PC-9 (cell line): ENCODE measurements at regions not wholly inside any gene's neighbourhood (a gene's known extent, or its start where the extent isn't known, plus 50 kb on each side); places are given as distances from the start of the nearest gene placed in this dataset.

Experiments used
- BruUV-seq: library from RNA; stranded (reverse); fragments of 400-500 nt; replicated peaks from 2 replicates; lab custom pipeline; 2021; lab: Mats Ljungman, UMichigan
- CTCF ChIA-PET: fragments of 300-600 bp; sonication (Branson Sonifier 250); formaldehyde crosslinking; loops from one replicate; lab custom pipeline; 2022; ENCODE audit warnings: antibody characterized with exemption; lab: Charles Lee
- POLR2A ChIA-PET: fragments of 300-600 bp; sonication (Branson Sonifier 250); formaldehyde crosslinking; loops from one replicate; lab custom pipeline; 2022; ENCODE audit warnings: antibody characterized with exemption; ENCODE audit not compliant: unreplicated experiment; lab: Charles Lee
- DNase-seq, 2 experiments: peaks; one replicate each; pipeline versions ENCODE4 v3.0.0 to v3.0.0-alpha.2; 2015 to 2022; ENCODE audit warnings: mixed read lengths in 1 of 2
- H2AFZ ChIP-seq: fragments of 200-600 bp; sonication (generic); 2 replicates; pipeline ENCODE4 v1.8.1; 2017; ENCODE audit warnings: antibody characterized with exemption
- H3F3A ChIP-seq: fragments of 200-600 bp; sonication (generic); 2 replicates; pipeline ENCODE4 v1.8.1; 2017; ENCODE audit warnings: antibody characterized with exemption, mild to moderate bottlenecking, low read depth; ENCODE audit not compliant: insufficient read depth
- H3K27ac ChIP-seq: fragments of 200-600 bp; sonication (generic); 2 replicates; pipeline ENCODE4 v1.6.1; 2016; ENCODE audit warnings: mixed run types
- H3K27me3 ChIP-seq: fragments of 200-600 bp; sonication (generic); 2 replicates; pipeline ENCODE4 v1.6.1; 2016; ENCODE audit warnings: low read depth, mixed run types; ENCODE audit not compliant: insufficient read depth
- H3K36me3 ChIP-seq: fragments of 200-600 bp; sonication (generic); 2 replicates; pipeline ENCODE4 v1.6.1; 2016; ENCODE audit warnings: low read depth, mixed run types
- H3K4me1 ChIP-seq: fragments of 200-600 bp; sonication (generic); replicated peaks from 2 replicates; pipeline ENCODE4 v1.6.1; 2016; ENCODE audit warnings: mixed run types; ENCODE audit not compliant: insufficient read depth
- H3K4me2 ChIP-seq: fragments of 200-600 bp; sonication (generic); 2 replicates; pipeline ENCODE4 v1.6.1; 2017; ENCODE audit warnings: mixed run types
- H3K4me3 ChIP-seq: fragments of 200-600 bp; sonication (generic); 2 replicates; pipeline ENCODE4 v1.6.1; 2016; ENCODE audit warnings: mixed run types
- H3K79me2 ChIP-seq: fragments of 200-600 bp; sonication (generic); 2 replicates; pipeline ENCODE4 v1.6.1; 2017; ENCODE audit warnings: low read depth, mixed run types
- H3K9me2 ChIP-seq: fragments of 200-600 bp; sonication (generic); 2 replicates; pipeline ENCODE4 v1.8.1; 2017; ENCODE audit warnings: mild to moderate bottlenecking; ENCODE audit not compliant: insufficient read depth
- H3K9me3 ChIP-seq: fragments of 200-600 bp; sonication (generic); 2 replicates; pipeline ENCODE4 v1.8.1; 2016; ENCODE audit warnings: low read depth; ENCODE audit not compliant: insufficient read depth
- H4K20me1 ChIP-seq: fragments of 200-600 bp; sonication (generic); 2 replicates; pipeline ENCODE4 v1.8.1; 2017; ENCODE audit not compliant: insufficient read depth
- CTCF ChIP-seq: fragments of 200-600 bp; sonication (generic); conservative IDR thresholded peaks from 2 replicates; pipeline ENCODE4 v1.6.1; 2017; ENCODE audit warnings: mixed run types, antibody characterized with exemption, mild to moderate bottlenecking, moderate library complexity
- EZH2 ChIP-seq: fragments of 200-600 bp; sonication (generic); IDR thresholded peaks from 2 replicates; pipeline ENCODE4 v1.8.0; 2017; ENCODE audit warnings: antibody characterized with exemption, low read depth
- intact Hi-C: fragments of 100-400 bp; cut with micrococcal nuclease; formaldehyde crosslinking; loops from one replicate; pipeline ENCODE4 v1.10.0; 2022; ENCODE audit not compliant: unreplicated experiment

GRCh38 chr4:129561280-129561679 lies 465.3 kb downstream of the C4orf33 start:
- Histone ChIP-seq H3K27me3 (no peaks in the 10 kb centered on the region), H3K36me3 (no peaks in the 10 kb centered on the region), H3K79me2 (no peaks in the 10 kb centered on the region), H3K4me3 (no peak overlapping the region), H4K20me1 (no peaks in the 10 kb centered on the region), H3K9me2 (no peaks in the 10 kb centered on the region), H3K9me3 (no peaks in the 10 kb centered on the region), H3K27ac (no peak overlapping the region), H3F3A (no peaks in the 10 kb centered on the region), H3K4me1 (no peaks in the 10 kb centered on the region), H3K4me2 (no peak overlapping the region), H2AFZ (no peak overlapping the region)
- intact Hi-C loops: no loop called here
- no TSS peak for BruUV-seq
- CTCF ChIA-PET: no interaction called here
- POLR2A ChIA-PET: no interaction called here
- no peak for DNase-seq
- TF ChIP-seq CTCF (no peak), EZH2 (no peak)

- H3K79me2 ChIP-seq: no peaks in the 10 kb centered on the region
- DNase-seq: no peak
- H3K9me2 ChIP-seq: no peaks in the 10 kb centered on the region
- CTCF ChIA-PET: no interaction called here
- no peak overlapping the region for H2AFZ ChIP-seq
- POLR2A ChIA-PET: no interaction called here
- no peaks in the 10 kb centered on the region for H3K27me3 ChIP-seq
- intact Hi-C loops: no loop called here
- TF ChIP-seq CTCF (no peak), EZH2 (no peak)
- H3K4me3 ChIP-seq: no peak overlapping the region
- no peaks in the 10 kb centered on the region for H3K4me1 ChIP-seq
- H3K27ac ChIP-seq: no peak overlapping the region
- H3F3A ChIP-seq: no peaks in the 10 kb centered on the region
- no peaks in the 10 kb centered on the region for H4K20me1 ChIP-seq
- BruUV-seq: no TSS peak
- no peaks in the 10 kb centered on the region for H3K9me3 ChIP-seq
- H3K36me3 ChIP-seq: no peaks in the 10 kb centered on the region
- H3K4me2 ChIP-seq: no peak overlapping the region
Observed at GRCh38 chr4:129561886-129562671, 466.1 kb downstream of the C4orf33 start.

GRCh38 chr4:129565214-129565613 lies 469.3 kb downstream of the C4orf33 start:
- no peak overlapping the region for H3K4me2 ChIP-seq
- BruUV-seq: no TSS peak
- no peak for TF ChIP-seq CTCF
- no peak for TF ChIP-seq EZH2
- H4K20me1 ChIP-seq: no peaks in the 10 kb centered on the region
- no peak overlapping the region for H2AFZ ChIP-seq
- H3K9me2 ChIP-seq: no peaks in the 10 kb centered on the region
- H3K9me3 ChIP-seq: no peaks in the 10 kb centered on the region
- ChIA-PET CTCF (no interaction called here), POLR2A (no interaction called here)
- H3K36me3 ChIP-seq: no peaks in the 10 kb centered on the region
- H3K79me2 ChIP-seq: no peaks in the 10 kb centered on the region
- H3K27me3 ChIP-seq: no peaks in the 10 kb centered on the region
- intact Hi-C loops: no loop called here
- no peak overlapping the region for H3K27ac ChIP-seq
- DNase-seq: no peak
- no peaks in the 10 kb centered on the region for H3K4me1 ChIP-seq
- H3F3A ChIP-seq: no peaks in the 10 kb centered on the region
- no peak overlapping the region for H3K4me3 ChIP-seq
